OCI-LY7 (cell line): ENCODE measurements at regions not wholly inside any gene's neighbourhood (a gene's known extent, or its start where the extent isn't known, plus 50 kb on each side); places are given as distances from the start of the nearest gene placed in this dataset.

Experiments used
- BruUV-seq: library from RNA; stranded (reverse); fragments of 400-500 nt; replicated peaks from 2 replicates; lab custom pipeline; 2021; lab: Mats Ljungman, UMichigan
- CTCF ChIA-PET: fragments of 300-600 bp; sonication (Branson Sonifier 250); formaldehyde crosslinking; loops from one replicate; lab custom pipeline; 2022; ENCODE audit warnings: antibody characterized with exemption; ENCODE audit not compliant: unreplicated experiment; lab: Charles Lee
- POLR2A ChIA-PET: fragments of 300-600 bp; sonication (Branson Sonifier 250); formaldehyde crosslinking; loops from one replicate; lab custom pipeline; 2022; ENCODE audit warnings: antibody characterized with exemption; lab: Charles Lee
- DNase-seq: peaks from one replicate; pipeline ENCODE4 v3.0.0-alpha.2; 2015; ENCODE audit warnings: low spot score
- H2AFZ ChIP-seq: fragments of 200-600 bp; sonication (generic), shearing (Covaris generic); 2 replicates; pipeline ENCODE4 v1.6.1; 2014; ENCODE audit warnings: mild to moderate bottlenecking, antibody characterized with exemption, low read length, moderate library complexity
- H3K27ac ChIP-seq: fragments of 200-600 bp; sonication (generic); 2 replicates; pipeline ENCODE4 v1.5.1; 2014; ENCODE audit warnings: mixed run types, low read depth, mild to moderate bottlenecking, moderate library complexity, low read length, inconsistent platforms; ENCODE audit not compliant: poor library complexity, severe bottlenecking
- H3K36me3 ChIP-seq: fragments of 200-600 bp; sonication (generic); 2 replicates; pipeline ENCODE4 v1.6.1; 2014; ENCODE audit warnings: mild to moderate bottlenecking, antibody characterized with exemption, low read length, moderate library complexity, mixed read lengths; ENCODE audit not compliant: insufficient read depth
- H3K4me1 ChIP-seq: fragments of 200-600 bp; sonication (generic); 2 replicates; pipeline ENCODE4 v1.5.1; 2014; ENCODE audit warnings: mild to moderate bottlenecking, low read length; ENCODE audit not compliant: insufficient read depth, poor library complexity, severe bottlenecking
- H3K4me2 ChIP-seq: fragments of 200-600 bp; sonication (generic); 2 replicates; pipeline ENCODE4 v1.6.1; 2014; ENCODE audit warnings: mild to moderate bottlenecking, low read length
- H3K4me3 ChIP-seq: fragments of 200-600 bp; sonication (generic); 2 replicates; pipeline ENCODE4 v1.5.1; 2014; ENCODE audit warnings: mild to moderate bottlenecking, low read depth, low read length; ENCODE audit not compliant: poor library complexity, severe bottlenecking
- H3K79me2 ChIP-seq: fragments of 200-600 bp; sonication (generic); 2 replicates; pipeline ENCODE4 v1.6.1; 2016; ENCODE audit warnings: low read depth, mild to moderate bottlenecking, low read length, moderate library complexity, mixed read lengths; ENCODE audit not compliant: insufficient read depth
- H3K9me2 ChIP-seq: fragments of 200-600 bp; sonication (generic); 2 replicates; pipeline ENCODE4 v1.6.1; 2016; ENCODE audit warnings: mild to moderate bottlenecking, low read length, mixed read lengths; ENCODE audit not compliant: insufficient read depth
- H3K9me3 ChIP-seq: fragments of 200-600 bp; sonication (generic); 2 replicates; pipeline ENCODE4 v1.6.1; 2014; ENCODE audit warnings: mild to moderate bottlenecking, mixed run types, low read length, mixed read lengths
- H4K20me1 ChIP-seq: fragments of 200-600 bp; sonication (generic); 2 replicates; pipeline ENCODE4 v1.6.1; 2014; ENCODE audit warnings: mild to moderate bottlenecking, antibody characterized with exemption, low read length, moderate library complexity, mixed read lengths; ENCODE audit not compliant: insufficient read depth
- EZH2phosphoT487 ChIP-seq: fragments of 200-600 bp; sonication (generic); IDR thresholded peaks from 2 replicates; pipeline ENCODE4 v1.6.1; 2018; ENCODE audit warnings: low read depth, borderline replicate concordance, mild to moderate bottlenecking, mixed run types, antibody characterized with exemption, low read length, moderate library complexity, mixed read lengths
- intact Hi-C: fragments of 100-400 bp; cut with micrococcal nuclease; formaldehyde crosslinking; loops from one replicate; pipeline ENCODE4 v1.10.0; 2022; ENCODE audit not compliant: unreplicated experiment
- TF ChIP-seq, protein P1 (sequence below): fragments of 200-600 bp; sonication (generic); conservative IDR thresholded peaks from 2 replicates; pipeline ENCODE4 v1.5.1; 2014; ENCODE audit warnings: mild to moderate bottlenecking, antibody characterized with exemption, low read length, moderate library complexity, mixed read lengths

DNA sequence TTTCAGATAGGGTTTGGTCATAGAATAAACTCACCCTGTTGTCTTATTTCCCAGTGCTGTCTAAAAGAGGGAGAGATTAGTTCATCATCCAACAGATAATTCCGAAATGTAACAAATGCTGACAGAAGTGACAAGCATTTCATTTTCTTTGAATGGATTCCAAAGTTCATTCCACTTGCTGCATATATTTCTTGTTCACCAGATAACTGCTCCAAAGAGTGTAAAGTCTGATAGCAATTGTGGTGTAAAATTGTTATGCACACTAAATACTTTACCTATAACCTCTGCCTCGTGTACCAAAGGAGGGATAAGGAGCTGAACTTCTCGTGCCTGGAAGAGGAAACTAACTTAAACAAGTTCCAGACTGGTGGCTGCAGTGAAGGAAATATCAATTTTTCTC lies 290.0 kb upstream of the ADAMTSL1 start:
- Histone ChIP-seq H3K4me3 (no peak overlapping the region), H2AFZ (no peak overlapping the region), H3K4me1 (no peaks in the 10 kb centered on the region), H3K27ac (no peak overlapping the region), H3K4me2 (no peak overlapping the region), H3K9me2 (no peaks in the 10 kb centered on the region), H3K36me3 (no peaks in the 10 kb centered on the region), H4K20me1 (no peaks in the 10 kb centered on the region), H3K9me3 (no peaks in the 10 kb centered on the region), H3K79me2 (no peaks in the 10 kb centered on the region)
- intact Hi-C loops, result no loop called here
- DNase-seq, result no peak
- BruUV-seq, result no TSS peak
- TF ChIP-seq, protein P1, sequence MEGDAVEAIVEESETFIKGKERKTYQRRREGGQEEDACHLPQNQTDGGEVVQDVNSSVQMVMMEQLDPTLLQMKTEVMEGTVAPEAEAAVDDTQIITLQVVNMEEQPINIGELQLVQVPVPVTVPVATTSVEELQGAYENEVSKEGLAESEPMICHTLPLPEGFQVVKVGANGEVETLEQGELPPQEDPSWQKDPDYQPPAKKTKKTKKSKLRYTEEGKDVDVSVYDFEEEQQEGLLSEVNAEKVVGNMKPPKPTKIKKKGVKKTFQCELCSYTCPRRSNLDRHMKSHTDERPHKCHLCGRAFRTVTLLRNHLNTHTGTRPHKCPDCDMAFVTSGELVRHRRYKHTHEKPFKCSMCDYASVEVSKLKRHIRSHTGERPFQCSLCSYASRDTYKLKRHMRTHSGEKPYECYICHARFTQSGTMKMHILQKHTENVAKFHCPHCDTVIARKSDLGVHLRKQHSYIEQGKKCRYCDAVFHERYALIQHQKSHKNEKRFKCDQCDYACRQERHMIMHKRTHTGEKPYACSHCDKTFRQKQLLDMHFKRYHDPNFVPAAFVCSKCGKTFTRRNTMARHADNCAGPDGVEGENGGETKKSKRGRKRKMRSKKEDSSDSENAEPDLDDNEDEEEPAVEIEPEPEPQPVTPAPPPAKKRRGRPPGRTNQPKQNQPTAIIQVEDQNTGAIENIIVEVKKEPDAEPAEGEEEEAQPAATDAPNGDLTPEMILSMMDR, result no peak
- no peak for TF ChIP-seq EZH2phosphoT487
- ChIA-PET POLR2A (no interaction called here), CTCF (no interaction called here)

DNA sequence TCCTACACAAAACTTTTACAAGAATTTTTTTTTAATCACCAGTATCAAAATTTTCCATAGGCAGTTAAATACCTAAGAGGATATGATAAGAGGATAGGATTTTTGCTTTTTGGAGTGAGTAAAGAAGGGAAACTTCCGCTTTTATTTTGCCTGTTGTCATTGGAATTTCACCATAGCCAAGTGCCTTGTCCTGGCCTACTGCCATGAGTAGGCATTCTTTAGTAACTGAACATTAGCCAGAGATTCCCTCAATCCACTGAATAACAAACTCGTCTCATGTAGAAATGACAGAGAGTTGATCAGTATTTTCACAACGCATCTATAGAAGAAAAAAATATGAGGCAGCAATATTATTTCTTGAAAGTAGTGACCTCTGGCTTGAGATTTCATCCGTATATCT lies 289.6 kb upstream of the ADAMTSL1 start:
- Histone ChIP-seq H3K27ac (no peak overlapping the region), H3K4me1 (no peaks in the 10 kb centered on the region), H3K79me2 (no peaks in the 10 kb centered on the region), H3K9me3 (no peaks in the 10 kb centered on the region), H3K9me2 (no peaks in the 10 kb centered on the region), H3K4me3 (no peak overlapping the region), H3K4me2 (no peak overlapping the region), H2AFZ (no peak overlapping the region), H4K20me1 (no peaks in the 10 kb centered on the region), H3K36me3 (no peaks in the 10 kb centered on the region)
- DNase-seq, result no peak
- TF ChIP-seq, protein P1, result no peak
- TF ChIP-seq EZH2phosphoT487, result no peak
- ChIA-PET POLR2A (no interaction called here), CTCF (no interaction called here)
- intact Hi-C loops, result no loop called here
- BruUV-seq, result no TSS peak

DNA sequence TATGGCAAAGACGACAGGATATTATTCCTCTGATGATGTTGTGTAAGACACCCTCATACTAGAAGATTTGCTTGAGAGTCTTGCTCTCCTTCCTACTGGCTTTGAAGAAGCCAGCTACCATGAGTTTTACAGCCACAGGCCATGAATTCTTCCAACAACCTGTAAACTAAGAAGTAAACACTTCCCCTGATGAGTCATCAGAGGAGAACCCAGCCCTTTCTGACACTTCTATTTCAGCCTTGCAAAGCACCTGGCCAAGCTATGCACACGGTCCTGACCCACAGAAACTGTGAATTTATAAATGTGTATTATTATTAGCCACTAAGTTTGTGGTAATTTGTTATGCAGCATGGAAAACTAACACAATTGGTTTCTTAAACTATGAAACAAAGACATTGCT lies 288.8 kb upstream of the ADAMTSL1 start:
- no peaks in the 10 kb centered on the region for H3K79me2 ChIP-seq
- no peak for TF ChIP-seq EZH2phosphoT487
- TF ChIP-seq, protein P1, result no peak
- H3K27ac ChIP-seq, result no peak overlapping the region
- no peaks in the 10 kb centered on the region for H3K9me2 ChIP-seq
- H3K4me2 ChIP-seq, result no peak overlapping the region
- no peak overlapping the region for H3K4me3 ChIP-seq
- BruUV-seq, result no TSS peak
- H2AFZ ChIP-seq, result no peak overlapping the region
- DNase-seq, result no peak
- H3K4me1 ChIP-seq, result no peaks in the 10 kb centered on the region
- intact Hi-C loops, result no loop called here
- H4K20me1 ChIP-seq, result no peaks in the 10 kb centered on the region
- POLR2A ChIA-PET, result no interaction called here
- CTCF ChIA-PET, result no interaction called here
- no peaks in the 10 kb centered on the region for H3K36me3 ChIP-seq
- no peaks in the 10 kb centered on the region for H3K9me3 ChIP-seq
